ENCODE measurements at regions not wholly inside any gene's neighbourhood (a gene's known extent, or its start where the extent isn't known, plus 50 kb on each side); places are given as distances from the start of the nearest gene placed in this dataset.
"Not testable (repeated sequence)": the region's sequence is repeated elsewhere in the genome, so short reads cannot be mapped to it uniquely, and the experiment has no call there.

DNA sequence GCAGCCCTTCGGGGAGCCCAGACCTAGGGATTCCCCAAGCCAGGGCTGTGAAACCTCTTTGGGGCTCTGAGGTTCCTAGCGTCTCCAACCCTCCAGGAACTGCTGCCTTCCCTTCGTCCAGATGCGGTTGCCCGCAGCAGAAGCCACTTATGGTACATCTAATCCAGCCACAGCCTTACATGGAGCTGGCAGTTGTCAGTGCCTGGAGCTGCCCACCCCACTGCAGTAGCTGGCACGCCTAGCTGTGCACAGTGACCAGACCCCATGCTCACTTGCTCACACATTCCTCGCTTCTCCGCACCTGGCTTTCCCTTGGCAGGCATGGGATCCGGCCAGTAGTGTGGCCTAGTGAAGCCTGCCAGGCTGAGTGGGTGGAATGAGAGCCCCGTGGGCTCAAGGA is 547.6 kb downstream of the TBC1D32 start:
- no peak for DNase-seq

DNA sequence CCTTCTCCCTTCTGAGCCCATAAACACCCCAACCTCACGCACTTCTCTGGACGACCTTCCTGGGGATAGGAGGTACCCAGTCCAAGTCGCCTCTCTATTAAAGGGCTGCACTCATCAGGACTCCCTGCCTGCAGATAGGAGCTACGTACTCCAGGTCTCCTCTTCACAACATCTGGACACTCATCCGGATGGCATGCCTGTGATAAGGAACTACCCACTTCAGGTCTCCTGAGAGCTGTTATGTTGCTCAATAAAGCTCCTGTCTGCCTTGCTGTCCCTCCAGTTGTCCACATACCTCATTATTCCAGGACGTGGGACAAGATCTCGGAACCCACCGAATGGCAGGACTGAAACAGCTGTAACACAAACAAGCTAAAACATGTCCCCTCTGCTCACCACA is 548.0 kb downstream of the TBC1D32 start:
- no peak for DNase-seq

DNA sequence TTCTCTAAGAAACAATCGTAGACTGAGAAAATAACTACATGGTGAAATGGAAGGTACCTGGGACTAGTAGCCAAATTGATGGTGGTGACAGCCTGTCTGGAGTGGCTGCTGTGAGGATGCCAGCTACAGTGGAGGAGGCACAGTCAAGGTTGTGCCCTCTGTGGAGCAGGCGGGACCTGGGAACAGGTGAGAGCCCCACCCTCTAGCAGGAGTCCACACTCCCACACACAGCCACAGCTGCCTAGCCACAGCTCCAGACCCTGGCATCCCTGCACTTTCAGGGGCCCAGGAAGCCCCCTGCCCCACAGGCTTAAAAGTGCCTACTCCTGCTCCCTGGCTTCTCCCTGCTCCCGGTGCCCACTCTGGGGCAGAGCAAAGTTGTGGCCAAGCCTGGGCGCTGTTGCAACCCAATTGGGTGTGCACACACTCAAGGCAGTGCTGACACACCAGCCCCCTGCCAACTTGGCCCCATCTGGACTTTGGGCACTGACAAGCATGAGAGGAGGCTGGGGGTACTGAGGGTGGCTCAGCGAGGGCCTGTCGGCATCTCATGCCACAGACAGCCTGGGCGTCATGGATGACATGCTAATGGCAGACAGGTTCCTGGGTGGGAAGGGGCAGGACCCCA is 548.7 kb downstream of the TBC1D32 start:
- DNase-seq = no peak

DNA sequence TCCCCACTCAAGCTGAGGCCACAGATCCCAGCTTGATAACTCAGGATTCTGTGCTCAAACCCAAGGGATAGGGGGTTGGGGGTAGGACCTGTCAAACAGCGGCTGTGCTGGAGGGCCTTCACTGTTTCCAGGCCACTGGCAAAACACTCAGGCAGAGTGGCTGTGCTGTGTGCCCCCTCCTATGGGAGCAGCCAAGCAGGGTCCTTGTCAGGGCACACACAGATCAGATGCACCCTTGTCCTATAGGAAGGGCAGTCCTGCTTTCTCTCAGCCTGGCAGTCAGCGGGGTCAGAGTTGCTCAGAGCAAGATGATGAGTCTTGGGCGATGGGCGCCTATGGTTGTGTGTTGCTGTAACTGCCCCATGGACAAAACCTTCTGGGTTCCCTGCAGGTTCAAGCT is 554.8 kb downstream of the TBC1D32 start:
- no peak for DNase-seq

DNA sequence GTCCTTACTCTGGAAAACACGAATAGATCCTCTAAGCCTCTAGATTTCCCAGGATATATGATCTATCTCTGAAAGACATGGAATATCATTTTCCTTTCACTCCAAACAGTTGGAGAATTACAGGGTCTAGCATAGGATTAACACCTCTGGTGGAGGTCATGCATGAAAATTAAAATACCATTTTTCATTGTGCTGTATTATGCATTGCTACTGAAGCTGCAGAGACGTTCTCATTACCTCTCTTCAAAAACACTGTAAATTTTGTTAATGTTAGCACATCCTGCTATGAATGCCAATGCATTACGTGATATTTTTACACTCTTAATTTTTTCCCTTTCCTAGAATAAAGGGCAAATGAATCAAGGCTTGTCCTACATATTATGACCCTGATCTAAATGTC is 558.6 kb downstream of the TBC1D32 start:
- DNase-seq = no peak

DNA sequence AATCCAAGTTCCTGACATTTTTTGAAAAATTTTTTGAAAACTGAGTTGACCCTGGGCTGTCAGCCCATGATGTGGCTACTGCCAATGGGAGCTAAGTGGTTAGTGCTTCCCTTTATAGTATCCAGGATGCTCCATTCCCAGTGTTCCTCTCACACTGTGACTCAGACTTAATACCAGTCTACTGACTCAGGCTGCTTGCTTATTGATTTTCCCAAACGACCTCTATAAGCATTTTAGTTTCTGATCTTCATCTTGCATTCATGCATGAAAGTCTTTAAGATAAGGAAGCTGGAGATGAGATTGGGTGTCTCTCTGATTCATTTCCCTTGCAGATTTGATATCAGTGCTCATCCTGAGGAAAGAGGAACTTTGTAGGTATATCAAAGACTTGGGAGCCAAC is 560.0 kb downstream of the TBC1D32 start:
- no peak for DNase-seq

DNA sequence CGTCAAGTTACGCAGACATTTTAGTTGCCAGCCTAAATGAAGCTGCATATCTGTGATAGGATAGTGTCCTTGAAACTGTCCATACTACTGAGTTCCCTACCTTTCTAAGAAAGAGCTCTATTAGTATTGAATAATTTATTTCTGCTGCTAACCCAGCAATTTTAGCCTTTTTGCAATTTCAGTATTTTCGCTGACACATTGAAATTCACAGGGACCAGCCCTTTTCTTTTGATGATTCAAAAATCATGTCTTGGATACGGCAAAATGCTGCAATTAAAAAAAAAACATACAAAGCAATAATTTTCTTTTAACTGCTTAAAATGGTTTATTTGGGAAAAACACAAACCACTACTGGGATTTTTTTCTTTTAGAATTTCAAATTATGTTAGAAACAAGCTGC is 563.3 kb downstream of the TBC1D32 start:
- no peak for DNase-seq

DNA sequence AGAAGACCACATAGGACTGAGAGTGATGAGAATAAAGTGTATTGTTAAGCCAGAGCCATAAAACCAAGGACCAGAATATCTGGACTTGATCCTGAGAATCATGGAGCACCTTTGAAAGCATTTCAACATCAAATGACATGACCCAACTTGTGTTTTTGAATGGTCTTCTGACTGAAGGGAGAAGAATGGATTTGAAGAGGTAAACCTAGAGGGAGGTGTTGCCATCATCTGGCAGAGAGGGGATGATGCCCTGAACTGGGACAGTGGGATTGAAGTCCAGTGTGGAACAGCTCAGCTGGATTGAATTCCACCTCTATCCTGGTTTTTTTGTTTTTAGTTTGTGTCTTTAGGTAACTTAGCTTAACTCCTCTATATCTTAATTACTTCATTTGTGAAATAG is 570.0 kb downstream of the TBC1D32 start:
- no peak for DNase-seq

DNA sequence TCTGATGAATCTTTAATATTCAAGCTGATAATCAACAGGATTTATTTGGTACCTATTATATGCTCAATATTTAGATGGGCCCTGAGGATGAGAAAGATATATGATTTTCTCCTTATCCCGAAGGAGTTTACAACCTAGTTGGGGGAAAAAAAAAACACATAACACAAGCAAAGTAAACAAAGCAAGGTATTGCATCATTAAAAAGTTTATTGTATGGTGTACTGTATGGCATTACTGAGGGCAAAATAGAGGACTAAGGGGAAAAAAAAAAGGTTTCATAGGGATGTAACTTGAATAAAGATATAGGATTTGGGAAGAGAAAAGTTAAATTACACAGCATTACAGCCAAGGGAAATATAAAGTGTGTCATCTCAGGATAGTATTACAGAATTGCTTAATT is 574.7 kb downstream of the TBC1D32 start:
- DNase-seq = no peak

DNA sequence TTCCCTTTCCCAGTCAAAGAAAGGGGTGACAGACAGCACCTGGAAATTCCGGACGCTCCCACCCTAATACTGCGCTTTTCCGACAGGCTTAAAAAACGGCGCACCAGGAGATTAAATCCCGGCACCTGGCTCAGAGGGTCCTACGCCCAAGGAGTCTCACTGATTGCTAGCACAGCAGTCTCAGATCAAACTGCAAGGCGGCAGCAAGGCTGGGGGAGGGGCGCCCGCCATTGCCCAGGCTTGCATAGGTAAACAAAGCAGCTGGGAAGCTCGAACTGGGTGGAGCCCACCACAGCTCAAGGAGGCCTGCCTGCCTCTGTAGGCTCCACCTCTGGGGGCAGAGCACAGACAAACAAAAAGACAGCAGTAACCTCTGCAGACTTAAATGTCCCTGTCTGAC is 585.7 kb downstream of the TBC1D32 start:
- not testable (repeated sequence) for DNase-seq

DNA sequence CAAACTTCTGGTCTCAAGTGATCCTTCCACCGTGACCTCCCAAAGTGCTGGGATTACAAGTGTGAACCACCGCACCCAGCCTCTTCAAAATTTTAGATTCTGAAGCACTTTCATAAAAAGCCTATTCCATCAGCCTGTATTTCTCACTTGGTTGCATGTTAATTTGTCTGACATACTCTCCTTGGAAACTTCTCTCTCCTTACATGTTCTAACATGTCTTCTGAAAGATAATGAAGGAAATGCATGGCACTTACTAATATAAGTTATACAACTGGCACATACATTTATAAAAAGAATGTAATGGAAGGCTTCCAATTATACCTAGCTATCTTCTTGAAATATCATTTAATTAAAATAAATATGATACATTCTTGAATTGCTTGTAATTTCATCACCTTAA is 597.5 kb downstream of the TBC1D32 start:
- DNase-seq = no peak

DNA sequence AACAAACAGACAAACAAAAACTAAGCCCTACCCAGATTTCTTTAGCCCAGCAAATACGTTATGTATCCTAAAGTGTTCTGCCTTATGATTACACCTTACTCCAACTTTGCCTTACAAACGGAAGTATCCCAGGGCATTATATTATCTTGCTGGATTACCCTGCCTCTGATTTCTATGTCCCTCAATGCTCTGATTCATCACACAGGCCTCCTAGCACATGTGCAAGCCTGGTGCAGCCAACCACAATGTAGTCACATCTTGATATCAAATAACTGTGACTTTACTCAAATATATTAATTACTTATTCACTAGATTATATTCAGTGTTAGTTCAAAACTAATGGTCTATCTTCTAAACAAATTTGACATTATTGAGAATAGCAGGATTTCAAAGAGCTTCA is 598.6 kb downstream of the TBC1D32 start:
- no peak for DNase-seq

DNA sequence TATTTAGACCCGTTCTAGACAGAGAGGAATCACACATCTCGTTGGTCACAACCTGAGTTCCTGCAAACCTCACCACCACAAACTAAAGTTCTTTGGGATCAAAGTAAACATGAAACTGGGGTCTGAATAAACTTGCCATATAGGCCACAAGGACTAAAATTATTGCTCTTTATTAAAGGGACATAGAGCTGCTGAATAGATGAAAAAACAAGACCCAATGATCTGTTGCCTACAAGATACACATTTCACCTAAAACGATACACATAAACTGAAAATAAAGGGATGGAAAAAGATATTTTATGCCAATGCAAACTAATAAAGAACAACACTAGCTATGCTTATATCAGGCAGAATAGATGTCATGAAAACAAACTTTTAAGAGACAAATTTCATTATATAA is 623.0 kb downstream of the TBC1D32 start:
- DNase-seq = no peak

DNA sequence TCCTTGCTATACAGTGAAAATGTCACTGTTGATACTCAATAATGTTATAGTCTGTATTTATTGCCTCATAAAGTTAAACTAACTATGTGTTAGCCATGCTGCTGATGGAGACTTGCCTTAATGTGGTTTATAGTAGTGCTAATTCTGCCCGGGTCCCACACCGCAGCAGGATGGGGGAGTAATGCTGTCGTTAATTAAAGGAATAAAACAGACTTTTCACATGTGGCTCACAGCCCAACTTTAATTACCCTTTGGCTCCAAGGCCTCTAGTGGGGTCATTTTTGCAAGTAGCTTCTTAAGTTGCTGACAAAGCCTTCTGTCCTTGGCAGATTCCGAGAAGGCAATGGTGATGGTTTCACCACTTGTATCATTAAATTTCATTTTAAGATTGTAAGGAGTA is 634.3 kb downstream of the TBC1D32 start:
- DNase-seq = no peak

DNA sequence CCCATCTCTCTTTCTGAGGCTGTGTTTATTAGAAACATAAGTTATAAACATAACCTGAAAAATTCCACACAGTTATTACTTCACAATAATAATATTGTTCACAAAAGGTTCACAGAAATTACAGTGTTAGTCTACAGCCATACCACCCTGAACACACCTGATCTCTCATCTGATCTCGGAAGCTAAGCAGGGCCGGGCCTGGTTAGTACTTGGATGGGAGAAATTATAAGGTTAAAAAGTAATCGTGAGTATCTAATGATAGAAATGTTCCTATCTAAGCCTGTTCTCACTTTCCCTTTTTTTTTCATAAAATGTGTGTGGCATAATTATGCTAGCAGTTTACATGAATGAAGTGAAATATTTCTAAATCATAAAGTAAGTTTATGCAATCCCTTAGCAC is 647.8 kb downstream of the TBC1D32 start:
- no peak for DNase-seq

DNA sequence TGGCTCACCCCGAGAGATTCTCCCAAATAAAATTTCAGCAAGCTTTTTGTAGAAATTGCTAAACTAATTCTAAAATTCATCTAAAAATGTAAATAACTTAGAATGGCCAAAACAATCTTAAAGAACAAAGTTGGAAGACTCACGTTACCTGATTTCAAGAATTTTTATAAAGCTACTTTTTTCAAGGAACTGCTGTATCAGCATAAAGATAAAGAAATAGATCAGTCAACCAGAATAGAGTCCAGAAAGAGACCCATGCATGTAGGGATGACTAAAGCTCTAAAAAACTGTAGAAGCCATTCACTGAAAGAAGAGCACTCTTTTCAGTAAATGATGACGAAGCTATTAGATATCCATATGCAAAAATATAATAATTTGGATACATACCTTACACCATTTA is 652.1 kb downstream of the TBC1D32 start:
- no peak for DNase-seq

DNA sequence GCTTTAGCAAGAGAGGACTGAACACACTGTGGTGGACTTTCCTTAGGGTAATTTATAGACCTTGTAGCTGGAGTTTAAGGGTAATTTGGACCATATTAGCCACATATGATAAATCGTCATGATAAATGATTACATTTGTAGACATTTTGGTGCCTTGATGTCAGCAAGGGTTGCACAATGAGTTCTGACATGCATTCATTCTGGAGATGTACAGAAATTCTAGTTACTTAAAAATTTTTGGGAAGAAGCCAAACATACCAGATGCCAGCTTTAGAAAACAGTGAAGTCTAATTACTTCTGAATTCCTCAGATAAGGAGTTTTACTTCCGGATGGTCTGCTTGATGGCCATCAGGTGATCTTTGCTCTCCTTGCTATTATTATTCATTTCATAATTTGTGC is 653.1 kb downstream of the TBC1D32 start:
- no peak for DNase-seq

DNA sequence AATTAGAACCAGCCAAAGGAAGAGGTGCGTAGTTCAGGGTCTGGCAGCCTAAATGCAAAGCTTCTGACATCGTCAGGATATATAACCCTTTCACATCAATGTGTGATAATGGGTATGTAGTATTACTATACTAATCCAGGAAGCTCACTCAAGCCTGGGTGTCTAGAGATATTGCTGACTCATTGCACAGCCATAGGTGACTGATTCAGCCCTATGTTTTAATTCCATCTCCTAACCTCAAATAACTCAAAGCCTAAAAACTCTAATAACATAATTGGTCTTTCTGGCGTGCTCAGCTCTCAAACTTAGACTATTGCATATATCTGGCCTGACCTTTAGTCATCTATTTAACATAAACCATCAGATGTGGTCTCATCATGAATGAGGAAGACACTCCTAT is 658.4 kb downstream of the TBC1D32 start:
- DNase-seq = no peak

DNA sequence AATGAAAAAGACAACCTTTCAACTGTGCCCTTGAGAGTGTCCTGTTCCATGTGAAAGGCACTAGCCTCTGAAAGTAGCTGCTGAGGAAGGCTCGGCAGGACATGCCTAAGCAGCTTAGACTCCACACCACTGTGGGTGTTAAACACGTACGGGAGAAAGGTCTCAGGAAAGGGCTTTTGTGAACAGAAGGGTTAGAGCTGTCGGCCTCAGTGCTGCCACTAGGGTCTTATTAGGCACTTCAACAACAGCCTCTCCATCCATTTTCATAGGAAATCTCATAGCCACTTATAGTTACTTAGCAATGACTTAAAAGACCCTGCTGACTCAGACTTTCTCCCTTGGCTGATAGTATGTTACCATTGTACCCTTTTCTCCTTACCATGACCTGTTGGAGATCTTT is 662.8 kb downstream of the TBC1D32 start:
- no peak for DNase-seq

DNA sequence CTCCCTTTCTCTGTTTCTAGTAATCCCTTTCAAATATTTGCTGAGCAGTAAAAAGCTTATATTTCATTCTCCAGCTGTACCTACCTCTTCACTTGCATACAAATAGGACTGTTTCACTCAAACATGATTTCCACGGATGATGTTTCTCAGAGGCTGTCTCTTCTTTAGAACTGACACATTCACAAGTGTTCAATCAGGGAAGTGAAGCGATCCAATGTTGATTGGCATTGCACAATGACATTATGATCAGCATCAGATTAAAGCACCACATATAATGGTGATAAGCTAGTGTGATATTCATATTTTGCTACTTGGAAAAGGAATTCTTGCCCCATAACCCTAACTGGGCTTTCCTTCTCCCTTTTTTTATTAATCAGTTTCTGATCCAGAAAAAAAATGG is 681.8 kb downstream of the TBC1D32 start:
- DNase-seq = no peak

DNA sequence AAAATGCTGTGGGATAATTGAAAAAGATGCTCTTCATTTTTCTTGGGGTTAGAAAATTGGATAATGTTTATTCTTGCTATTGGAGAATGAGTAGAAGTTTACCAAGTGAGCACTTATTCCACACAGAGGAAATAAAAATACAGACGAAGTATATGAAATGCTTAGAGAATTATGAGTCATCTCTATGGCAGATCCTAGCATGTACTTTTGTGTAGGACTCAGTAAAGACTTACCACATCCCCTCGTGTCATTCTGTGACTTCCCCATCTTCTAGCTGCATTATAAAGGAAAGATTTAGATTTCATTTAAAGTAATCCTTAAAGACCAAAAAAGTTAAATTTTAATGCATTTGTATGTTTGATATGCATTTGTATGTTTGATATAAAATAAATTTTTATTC is 685.6 kb downstream of the TBC1D32 start:
- no peak for DNase-seq

DNA sequence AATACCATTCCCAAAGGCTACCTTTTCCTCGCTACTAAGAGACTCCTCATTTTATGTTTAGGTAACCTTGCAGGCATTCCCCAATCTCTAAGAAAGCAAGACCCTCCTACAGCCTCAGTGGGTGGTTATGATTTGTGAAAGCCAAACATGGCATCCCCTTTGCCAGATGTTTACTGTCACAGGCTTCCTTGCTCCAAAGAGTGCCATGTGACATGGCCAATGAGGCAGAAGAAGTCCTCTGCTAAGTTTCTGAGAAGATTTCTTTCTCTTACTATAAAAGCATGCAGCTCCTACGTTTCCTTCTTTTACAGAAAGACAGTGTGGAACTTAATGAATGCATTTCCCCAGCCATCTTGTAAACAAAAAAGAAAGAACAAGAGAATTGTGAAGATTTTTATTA is 688.2 kb downstream of the TBC1D32 start:
- DNase-seq = no peak

DNA sequence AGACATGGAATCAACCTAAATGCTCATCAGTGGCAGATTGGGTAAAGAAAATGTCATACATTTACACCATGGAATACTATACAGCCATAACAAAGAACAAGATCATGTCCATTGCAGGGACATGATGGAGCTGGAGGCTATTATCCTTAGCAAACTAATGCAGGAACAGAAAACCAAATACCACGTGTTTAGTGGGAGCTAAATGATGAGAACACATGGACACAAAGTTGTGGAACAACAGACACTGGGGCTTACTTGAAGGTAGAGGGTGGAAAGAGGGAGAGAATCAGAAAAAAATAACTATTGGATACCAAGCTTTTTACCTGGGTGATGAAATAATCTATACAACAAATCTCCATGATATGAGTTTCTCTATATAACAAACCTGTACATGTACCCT is 701.3 kb downstream of the TBC1D32 start:
- DNase-seq = no peak

DNA sequence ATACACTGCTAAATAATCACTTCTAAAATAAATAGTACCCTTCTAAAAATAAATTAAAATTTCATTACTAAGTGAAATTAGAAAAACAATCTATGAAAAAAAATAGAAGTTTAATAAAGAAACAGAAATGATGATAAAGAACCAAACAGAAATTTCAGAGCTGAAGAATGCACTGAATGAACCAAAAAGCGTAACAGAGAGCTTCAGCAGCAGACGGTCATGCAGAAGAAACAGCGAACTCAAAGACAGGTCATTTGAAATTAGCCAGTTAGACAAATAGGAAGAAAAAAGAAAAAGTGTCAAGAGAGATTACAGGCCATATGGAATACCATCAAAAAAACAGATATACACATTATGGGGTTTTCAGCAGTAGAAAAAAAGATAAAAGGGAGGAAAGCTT is 706.7 kb downstream of the TBC1D32 start:
- no peak for DNase-seq

DNA sequence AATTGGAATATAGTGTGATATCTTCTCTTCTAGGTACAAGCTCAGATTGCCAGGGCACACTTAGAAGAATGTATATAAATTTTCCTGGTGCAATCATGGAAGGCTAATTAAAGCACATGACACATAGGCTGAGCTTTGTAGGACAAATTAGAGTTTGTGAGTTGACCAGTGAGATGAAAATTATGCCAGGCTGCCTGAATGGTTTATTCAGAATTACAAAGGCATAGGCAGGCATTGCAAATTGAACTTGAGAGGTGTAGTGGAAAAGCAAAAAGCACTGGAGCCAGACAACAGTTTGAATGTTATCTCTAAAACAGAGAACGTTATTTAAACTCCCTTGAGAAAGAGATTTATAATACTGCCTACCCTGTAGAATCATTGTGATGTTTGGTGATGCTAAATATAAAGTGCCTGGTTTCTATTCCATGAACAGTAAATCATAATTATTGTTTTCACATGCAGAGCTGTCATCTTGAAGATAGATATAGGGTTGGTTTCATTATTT is 712.1 kb downstream of the TBC1D32 start:
- DNase-seq = no peak

DNA sequence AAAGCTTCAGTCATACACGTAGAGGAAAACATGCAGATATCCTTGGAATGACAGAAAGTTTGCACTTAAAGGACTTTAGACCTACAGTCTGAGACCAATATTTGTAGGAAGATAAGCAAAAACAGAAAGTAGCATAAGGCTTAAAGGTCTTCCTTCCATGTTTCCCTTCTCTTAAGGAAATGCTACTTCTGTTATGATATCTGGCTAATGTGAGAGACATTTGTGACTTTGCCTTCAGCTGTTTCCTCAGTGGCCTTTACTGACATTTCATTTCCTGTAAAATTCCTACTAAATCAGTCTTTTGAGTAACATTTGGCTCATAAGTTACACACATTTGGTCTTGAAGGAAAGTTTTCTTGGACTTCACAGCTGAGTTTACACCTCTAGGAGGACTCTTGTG is 713.4 kb downstream of the TBC1D32 start:
- DNase-seq = no peak

All from CD4-positive, alpha-beta T cell treated with Interleukin-10 for 1 hour (primary cell).